K562 (cell line): ENCODE measurements at regions not wholly inside any gene's neighbourhood (a gene's known extent, or its start where the extent isn't known, plus 50 kb on each side); places are given as distances from the start of the nearest gene placed in this dataset.

Experiments
- ATAC-seq: fragments of 200-7000 bp; cut with Tn5 transposase; 3 replicates; pipeline ENCODE4 v1.9.1; 2020; ENCODE audit warnings: moderate library complexity
- BruUV-seq: library from RNA; stranded (reverse); fragments of 400-500 nt; replicated peaks from 2 replicates; lab custom pipeline; 2021; lab: Mats Ljungman, UMichigan
- CTCF ChIA-PET: fragments of 300-600 bp; formaldehyde crosslinking; extraction: SDS; loops from one replicate; lab custom pipeline; 2021; ENCODE audit warnings: low intra/inter-chr PET ratio; lab: Yijun Ruan, JAX
- POLR2A ChIA-PET: fragments of 300-600, 350-650 bp; sonication (Branson Sonifier 250); formaldehyde crosslinking; extraction: SDS; loops from one replicate; lab custom pipeline; 2021; ENCODE audit warnings: antibody characterized with exemption, inconsistent platforms; lab: Yijun Ruan, JAX
- DNase-seq, 4 experiments: peaks; one replicate each; pipeline versions ENCODE4 v3.0.0 to v3.0.0-alpha.2; 2011 to 2018; ENCODE audit warnings: low spot score in 3 of 4, mixed read lengths in 3 of 4; ENCODE audit errors: extremely low read depth in 1 of 4
- FAIRE-seq: peaks from 2 replicates; lab custom pipeline; 2011; peaks lifted over from hg19 to GRCh38; lab: Jason Lieb, UNC
- H2AFZ ChIP-seq: 2 replicates; pipeline ENCODE4 v1.6.0; 2011; ENCODE audit warnings: low read depth, low read length, control low read depth, inconsistent platforms
- H3K27ac ChIP-seq: fragments of 200-600 bp; 3 replicates; pipeline ENCODE4 v1.8.0; 2011; ENCODE audit warnings: low read depth, mild to moderate bottlenecking, control low read depth, inconsistent platforms, low read length, moderate library complexity, mixed read lengths; ENCODE audit errors: extremely low read depth
- H3K27me3 ChIP-seq, 2 experiments: fragments of 300-600 bp in 1 of 2; 2 replicates in 1 of 2; 3 replicates in 1 of 2; pipeline versions ENCODE4 v1.6.0 to v1.8.0; 2011; ENCODE audit warnings: inconsistent platforms in 2 of 2, low read length in 2 of 2, mild to moderate bottlenecking in 1 of 2, mixed read lengths in 1 of 2, moderate library complexity in 1 of 2; ENCODE audit not compliant: control insufficient read depth in 2 of 2, insufficient read depth in 2 of 2
- H3K36me3 ChIP-seq: fragments of 300-600 bp; 3 replicates; pipeline ENCODE4 v1.8.0; 2011; ENCODE audit warnings: mild to moderate bottlenecking, low read length, inconsistent platforms; ENCODE audit not compliant: control insufficient read depth, insufficient read depth
- H3K4me1 ChIP-seq, 2 experiments: fragments of 200-600 bp in 1 of 2; replicated peaks in 1 of 2; 2 replicates in 1 of 2; 3 replicates in 1 of 2; pipeline versions ENCODE4 v1.5.1 to v1.8.0; 2011; ENCODE audit warnings: inconsistent platforms in 2 of 2, low read length in 2 of 2, mild to moderate bottlenecking in 1 of 2, mixed read lengths in 1 of 2, moderate library complexity in 1 of 2; ENCODE audit not compliant: control insufficient read depth in 2 of 2, insufficient read depth in 2 of 2
- H3K4me2 ChIP-seq: 2 replicates; pipeline ENCODE4 v1.6.1; 2011; ENCODE audit warnings: low read length, control low read depth, inconsistent platforms, mixed read lengths; ENCODE audit not compliant: insufficient read depth
- H3K4me3 ChIP-seq: fragments of 200-600 bp; sonication (generic), shearing (Covaris generic); 2 replicates; pipeline ENCODE4 v1.5.1; 2016; ENCODE audit warnings: control low read depth, inconsistent platforms
- H3K79me2 ChIP-seq: fragments of 200-600 bp; 3 replicates; pipeline ENCODE4 v1.8.0; 2011; ENCODE audit warnings: low read length, inconsistent platforms; ENCODE audit not compliant: control insufficient read depth, insufficient read depth
- H3K9ac ChIP-seq, 2 experiments: 2 replicates each; pipeline versions ENCODE4 v1.6.0 to v1.6.1; 2011; ENCODE audit warnings: low read depth in 2 of 2, low read length in 2 of 2, control low read depth in 1 of 2, inconsistent platforms in 1 of 2, mild to moderate bottlenecking in 1 of 2, mixed read lengths in 1 of 2; ENCODE audit not compliant: insufficient read depth in 1 of 2
- H3K9me1 ChIP-seq: one replicate; pipeline ENCODE4 v1.6.0; 2011; ENCODE audit warnings: inconsistent platforms, mild to moderate bottlenecking, low read length, moderate library complexity; ENCODE audit not compliant: control insufficient read depth, insufficient read depth
- H3K9me3 ChIP-seq: replicated peaks from 2 replicates; pipeline ENCODE4 v1.5.1; 2011; ENCODE audit warnings: low read depth, low read length, inconsistent platforms; ENCODE audit not compliant: control insufficient read depth, insufficient read depth
- H4K20me1 ChIP-seq: replicated peaks from 2 replicates; pipeline ENCODE4 v1.6.1; 2011; ENCODE audit warnings: low read length, inconsistent platforms, mixed read lengths; ENCODE audit not compliant: control insufficient read depth, insufficient read depth
- ARID1B ChIP-seq: fragments of 450-650 bp; IDR thresholded peaks from 2 replicates; pipeline ENCODE4 v1.6.1; 2016; ENCODE audit warnings: antibody characterized with exemption, mild to moderate bottlenecking, inconsistent platforms
- ATF1 ChIP-seq, 2 experiments: fragments of 450-650 bp in 1 of 2; IDR thresholded peaks; 2 replicates each; pipeline ENCODE4 v1.6.1; 2016; ENCODE audit warnings: missing compliant biosample characterization in 1 of 2, missing genetic modification characterization in 1 of 2
- DACH1 ChIP-seq: fragments of 450-650 bp; IDR thresholded peaks from 2 replicates; pipeline ENCODE4 v1.6.1; 2018; ENCODE audit not compliant: partially characterized antibody
- FOXJ2 ChIP-seq: fragments of 200-800 bp; sonication (Bioruptor generic); IDR thresholded peaks from 2 replicates; pipeline ENCODE4 v1.6.1; 2016; ENCODE audit warnings: missing genetic modification characterization, missing compliant biosample characterization
- NUFIP1 ChIP-seq: fragments of 450-650 bp; IDR thresholded peaks from 2 replicates; pipeline ENCODE4 v1.6.1; 2018; ENCODE audit not compliant: partially characterized antibody
- REST ChIP-seq, 2 experiments: fragments of 450-650 bp; formaldehyde crosslinking in 1 of 2; IDR thresholded peaks; 2 replicates each; pipeline versions ENCODE4 v1.4.0 to v1.6.1; 2014 to 2020; ENCODE audit warnings: mild to moderate bottlenecking in 2 of 2, borderline replicate concordance in 1 of 2, low read depth in 1 of 2
- SRF ChIP-seq, 2 experiments: fragments of 250-450, 450-650 bp in 1 of 2; sonication (Bioruptor Pico) in 1 of 2; sonication (generic) in 1 of 2; formaldehyde crosslinking; IDR thresholded peaks; 2 replicates each; pipeline versions ENCODE4 v1.5.0 to v1.5.1; 2020 to 2022; ENCODE audit warnings: mild to moderate bottlenecking in 1 of 2, missing genetic modification reagents in 1 of 2
- ZHX1 ChIP-seq: fragments of 150-350 bp; conservative IDR thresholded peaks from 2 replicates; pipeline ENCODE4 v1.6.1; 2014; ENCODE audit warnings: low read length
- ZNF224 ChIP-seq: sonication (generic); formaldehyde crosslinking; IDR thresholded peaks from 2 replicates; pipeline ENCODE4 v1.8.0; 2022; ENCODE audit warnings: mild to moderate bottlenecking, missing genetic modification reagents
- ZNF347 ChIP-seq: fragments of 450-650 bp; formaldehyde crosslinking; IDR thresholded peaks from 2 replicates; pipeline ENCODE4 v1.4.0; 2020; ENCODE audit warnings: low read depth, mild to moderate bottlenecking, moderate library complexity
- ZNF431 ChIP-seq: sonication (generic); formaldehyde crosslinking; IDR thresholded peaks from 2 replicates; pipeline ENCODE4 v1.8.0; 2022; ENCODE audit warnings: mild to moderate bottlenecking, missing genetic modification reagents
- WGBS: fragments of 100-300 bp; shearing (Covaris generic); methylation state at CpG from one replicate; pipeline ENCODE4 v1.1.6; 2016; ENCODE audit warnings: low coverage, mixed read lengths; ENCODE audit not compliant: insufficient coverage; ENCODE audit errors: missing lambda C conversion rate; 5-methylcytosine and 5-hydroxymethylcytosine counted together
- in situ Hi-C: fragments of 300-500 bp; cut with MboI; formaldehyde crosslinking; loops from 4 replicates; pipeline ENCODE4 v1.15.0; 2018; ENCODE audit warnings: inconsistent platforms, mixed read lengths
- intact Hi-C: fragments of 100-400 bp; cut with micrococcal nuclease; formaldehyde crosslinking; loops from 2 replicates; pipeline ENCODE4 v1.14.2; 2022
- TF ChIP-seq, protein P1 (sequence below): sonication (generic); formaldehyde crosslinking; IDR thresholded peaks from 2 replicates; pipeline ENCODE4 v1.8.0; 2022; ENCODE audit warnings: missing genetic modification reagents, mild to moderate bottlenecking, borderline replicate concordance

GRCh38 chr1:187920976-187921375 lies 1092.2 kb downstream of the PLA2G4A start:
- Histone ChIP-seq H3K36me3 (no peaks in the 10 kb centered on the region), H3K9ac (no peak overlapping the region), H3K27me3 (no peaks in the 10 kb centered on the region), H4K20me1 (no peaks in the 10 kb centered on the region), H3K79me2 (no peaks in the 10 kb centered on the region), H2AFZ (no peak overlapping the region), H3K4me2 (no peak overlapping the region), H3K9me3 (no peaks in the 10 kb centered on the region), H3K27ac (no peak overlapping the region), H3K4me3 (no peak overlapping the region), H3K9me1 (no peaks in the 10 kb centered on the region), H3K4me1 (no peaks in the 10 kb centered on the region)
- in situ Hi-C loops, result no loop called here
- no peak for ATAC-seq
- intact Hi-C loops, result no loop called here
- ChIA-PET CTCF (no interaction called here), POLR2A (no interaction called here)
- no peak for FAIRE-seq
- no TSS peak for BruUV-seq
- 8% methylated on average over 1 of the region's 1 CpG for WGBS
- DNase-seq, result no peak
- TF ChIP-seq ZNF224 (no peak), FOXJ2 (tag) (no peak), NUFIP1 (no peak), ATF1 (CRISPR knock-in tag; IDR thresholded peaks at IDR 0.05) (no peak), ATF1 (tag; IDR thresholded peaks at IDR 0.05) (no peak), ZNF431 (CRISPR knock-in tag) (no peak), REST (IDR thresholded peaks at IDR 0.05; ENCODE audit: borderline replicate concordance) (no peak), REST (CRISPR knock-in tag; IDR thresholded peaks at IDR 0.05; ENCODE audit: low read depth) (no peak), SRF (CRISPR knock-in tag; IDR thresholded peaks at IDR 0.05) (no peak), ARID1B (no peak), ZHX1 (no peak), ZNF347 (no peak), DACH1 (no peak)
- TF ChIP-seq, protein P1, sequence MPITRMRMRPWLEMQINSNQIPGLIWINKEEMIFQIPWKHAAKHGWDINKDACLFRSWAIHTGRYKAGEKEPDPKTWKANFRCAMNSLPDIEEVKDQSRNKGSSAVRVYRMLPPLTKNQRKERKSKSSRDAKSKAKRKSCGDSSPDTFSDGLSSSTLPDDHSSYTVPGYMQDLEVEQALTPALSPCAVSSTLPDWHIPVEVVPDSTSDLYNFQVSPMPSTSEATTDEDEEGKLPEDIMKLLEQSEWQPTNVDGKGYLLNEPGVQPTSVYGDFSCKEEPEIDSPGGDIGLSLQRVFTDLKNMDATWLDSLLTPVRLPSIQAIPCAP (CRISPR knock-in tag), result no peak
